Spleen (tissue), 7 donors: ENCODE measurements at regions not wholly inside any gene's neighbourhood (a gene's known extent, or its start where the extent isn't known, plus 50 kb on each side); places are given as distances from the start of the nearest gene placed in this dataset.

ENCODE experiments used
- CTCF ChIP-seq, 11 experiments: fragments of 200-600 bp in 7 of 11; fragments of 450-650 bp in 4 of 11; sonication (generic) in 4 of 11; IDR thresholded peaks in 8 of 11; conservative IDR thresholded peaks in 3 of 11; 1 replicate in 7 of 11; 2 replicates in 4 of 11; pipeline versions ENCODE4 v1.4.0 to v1.8.0; 2016 to 2021; ENCODE audit warnings: antibody characterized with exemption in 11 of 11, inconsistent platforms in 4 of 11, mild to moderate bottlenecking in 1 of 11
- POLR2A ChIP-seq, 3 donors: fragments of 450-650 bp; IDR thresholded peaks; one replicate each; pipeline ENCODE4 v1.5.1; 2017; ENCODE audit warnings: antibody characterized with exemption in 3 of 3, mild to moderate bottlenecking in 1 of 3
- POLR2AphosphoS5 ChIP-seq, 3 donors: sonication (generic); formaldehyde crosslinking; IDR thresholded peaks; one replicate each; pipeline ENCODE4 v1.5.1; 2017; ENCODE audit warnings: antibody characterized with exemption in 3 of 3
- donor health status: DM: no; HTN: no; CAD: no; lungs with moderate emphysema.
- donor health status: DM: no; HTN: no; CAD: no.
- donor health status: DM: no; HTN: no; CAD: no.

- TF ChIP-seq CTCF (IDR thresholded peaks at IDR 0.05 in 8 of 11, conservative IDR thresholded peaks at IDR 0.05 in 3 of 11) (no peak), POLR2A (IDR thresholded peaks at IDR 0.05) (no peak), POLR2AphosphoS5 (IDR thresholded peaks at IDR 0.05) (no peak)
These were observed 50.8 kb upstream of the MACF1 start for GRCh38 chr1:39153684-39154083.
